WTC11 (cell line): ENCODE measurements at regions not wholly inside any gene's neighbourhood (a gene's known extent, or its start where the extent isn't known, plus 50 kb on each side); places are given as distances from the start of the nearest gene placed in this dataset.

ENCODE experiments used
- ATAC-seq: fragments of 200-7000 bp; cut with Tn5 transposase; 2 replicates; pipeline ENCODE4 v1.10.0; 2021; ENCODE audit warnings: mild to moderate bottlenecking, moderate library complexity
- CTCF ChIA-PET: fragments of 300-600 bp; sonication (Branson Sonifier 250); formaldehyde crosslinking; loops from one replicate; lab custom pipeline; 2021; ENCODE audit warnings: antibody characterized with exemption; lab: Charles Lee
- POLR2A ChIA-PET: fragments of 350-600 bp; sonication (Branson Sonifier 250); formaldehyde crosslinking; loops from one replicate; lab custom pipeline; 2021; ENCODE audit warnings: antibody characterized with exemption; lab: Charles Lee
- DNase-seq: peaks from one replicate; pipeline ENCODE4 v3.0.0; 2021; ENCODE audit warnings: low spot score
- H3K27ac Mint-ChIP-seq: 2 replicates; pipeline ENCODE4 v1.8.0; 2021; ENCODE audit warnings: mixed read lengths
- H3K27me3 Mint-ChIP-seq: 2 replicates; pipeline ENCODE4 v1.8.0; 2021; ENCODE audit warnings: low read depth, mild to moderate bottlenecking, moderate library complexity, mixed read lengths
- H3K36me3 Mint-ChIP-seq: 2 replicates; pipeline ENCODE4 v1.8.0; 2021; ENCODE audit warnings: mixed read lengths
- H3K4me1 Mint-ChIP-seq: 2 replicates; pipeline ENCODE4 v1.8.0; 2022; ENCODE audit warnings: mixed read lengths
- H3K4me3 Mint-ChIP-seq: 2 replicates; pipeline ENCODE4 v1.8.0; 2021; ENCODE audit warnings: mild to moderate bottlenecking, moderate library complexity, mixed read lengths
- H3K9me3 Mint-ChIP-seq: 2 replicates; pipeline ENCODE4 v1.8.0; 2021; ENCODE audit warnings: mixed read lengths
- E2F4 ChIP-seq: sonication (generic); formaldehyde crosslinking; IDR thresholded peaks from 2 replicates; pipeline ENCODE4 v1.8.1; 2022; ENCODE audit warnings: low read depth, mild to moderate bottlenecking, moderate library complexity, missing genetic modification reagents, borderline replicate concordance
- ETV6 ChIP-seq: sonication (generic); formaldehyde crosslinking; IDR thresholded peaks from 2 replicates; pipeline ENCODE4 v1.8.1; 2022; ENCODE audit warnings: mild to moderate bottlenecking, missing genetic modification reagents
- JAZF1 ChIP-seq: fragments of 250-450 bp; sonication (Bioruptor Pico); IDR thresholded peaks from 2 replicates; pipeline ENCODE4 v1.9.0; 2021; ENCODE audit warnings: moderate library complexity, mild to moderate bottlenecking, inconsistent platforms
- KAT7 ChIP-seq: sonication (generic); formaldehyde crosslinking; IDR thresholded peaks from 2 replicates; pipeline ENCODE4 v1.8.1; 2023; ENCODE audit warnings: missing genetic modification reagents, mild to moderate bottlenecking, borderline replicate concordance
- NFYB ChIP-seq: sonication (generic); formaldehyde crosslinking; conservative IDR thresholded peaks from 2 replicates; pipeline ENCODE4 v1.8.0; 2022; ENCODE audit warnings: low read depth, missing genetic modification reagents
- ZBTB21 ChIP-seq: sonication (generic); formaldehyde crosslinking; IDR thresholded peaks from 2 replicates; pipeline ENCODE4 v1.8.1; 2023; ENCODE audit warnings: mild to moderate bottlenecking, missing genetic modification reagents, borderline replicate concordance
- ZNF138 ChIP-seq: sonication (generic); formaldehyde crosslinking; conservative IDR thresholded peaks from 2 replicates; pipeline ENCODE4 v1.8.1; 2022; ENCODE audit warnings: mild to moderate bottlenecking, moderate library complexity, missing genetic modification reagents
- ZNF232 ChIP-seq: sonication (generic); formaldehyde crosslinking; IDR thresholded peaks from 2 replicates; pipeline ENCODE4 v1.8.0; 2022; ENCODE audit warnings: mild to moderate bottlenecking, missing genetic modification reagents
- TF ChIP-seq, protein P1 (sequence below): sonication (generic); formaldehyde crosslinking; IDR thresholded peaks from 2 replicates; pipeline ENCODE4 v1.8.1; 2023; ENCODE audit warnings: mild to moderate bottlenecking, missing genetic modification reagents, borderline replicate concordance
- TF ChIP-seq, protein P2 (sequence below): fragments of 200-600 bp; IDR thresholded peaks from 2 replicates; pipeline ENCODE4 v1.8.0; 2022; ENCODE audit warnings: antibody characterized with exemption

- TF ChIP-seq, protein P1, sequence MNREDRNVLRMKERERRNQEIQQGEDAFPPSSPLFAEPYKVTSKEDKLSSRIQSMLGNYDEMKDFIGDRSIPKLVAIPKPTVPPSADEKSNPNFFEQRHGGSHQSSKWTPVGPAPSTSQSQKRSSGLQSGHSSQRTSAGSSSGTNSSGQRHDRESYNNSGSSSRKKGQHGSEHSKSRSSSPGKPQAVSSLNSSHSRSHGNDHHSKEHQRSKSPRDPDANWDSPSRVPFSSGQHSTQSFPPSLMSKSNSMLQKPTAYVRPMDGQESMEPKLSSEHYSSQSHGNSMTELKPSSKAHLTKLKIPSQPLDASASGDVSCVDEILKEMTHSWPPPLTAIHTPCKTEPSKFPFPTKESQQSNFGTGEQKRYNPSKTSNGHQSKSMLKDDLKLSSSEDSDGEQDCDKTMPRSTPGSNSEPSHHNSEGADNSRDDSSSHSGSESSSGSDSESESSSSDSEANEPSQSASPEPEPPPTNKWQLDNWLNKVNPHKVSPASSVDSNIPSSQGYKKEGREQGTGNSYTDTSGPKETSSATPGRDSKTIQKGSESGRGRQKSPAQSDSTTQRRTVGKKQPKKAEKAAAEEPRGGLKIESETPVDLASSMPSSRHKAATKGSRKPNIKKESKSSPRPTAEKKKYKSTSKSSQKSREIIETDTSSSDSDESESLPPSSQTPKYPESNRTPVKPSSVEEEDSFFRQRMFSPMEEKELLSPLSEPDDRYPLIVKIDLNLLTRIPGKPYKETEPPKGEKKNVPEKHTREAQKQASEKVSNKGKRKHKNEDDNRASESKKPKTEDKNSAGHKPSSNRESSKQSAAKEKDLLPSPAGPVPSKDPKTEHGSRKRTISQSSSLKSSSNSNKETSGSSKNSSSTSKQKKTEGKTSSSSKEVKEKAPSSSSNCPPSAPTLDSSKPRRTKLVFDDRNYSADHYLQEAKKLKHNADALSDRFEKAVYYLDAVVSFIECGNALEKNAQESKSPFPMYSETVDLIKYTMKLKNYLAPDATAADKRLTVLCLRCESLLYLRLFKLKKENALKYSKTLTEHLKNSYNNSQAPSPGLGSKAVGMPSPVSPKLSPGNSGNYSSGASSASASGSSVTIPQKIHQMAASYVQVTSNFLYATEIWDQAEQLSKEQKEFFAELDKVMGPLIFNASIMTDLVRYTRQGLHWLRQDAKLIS (CRISPR knock-in tag), result no peak
- TF ChIP-seq ZBTB21 (CRISPR knock-in tag), result no peak
- TF ChIP-seq NFYB (CRISPR knock-in tag), result no peak
- no peak for TF ChIP-seq ETV6 (CRISPR knock-in tag)
- no peak for TF ChIP-seq JAZF1 (CRISPR knock-in tag)
- no peak for TF ChIP-seq KAT7
- no peak for TF ChIP-seq ZNF232
- no peak for TF ChIP-seq E2F4 (CRISPR knock-in tag)
These were observed 360.9 kb upstream of the ACVR2A start (continued) for GRCh38 chr2:147483911-147484310.

DNA sequence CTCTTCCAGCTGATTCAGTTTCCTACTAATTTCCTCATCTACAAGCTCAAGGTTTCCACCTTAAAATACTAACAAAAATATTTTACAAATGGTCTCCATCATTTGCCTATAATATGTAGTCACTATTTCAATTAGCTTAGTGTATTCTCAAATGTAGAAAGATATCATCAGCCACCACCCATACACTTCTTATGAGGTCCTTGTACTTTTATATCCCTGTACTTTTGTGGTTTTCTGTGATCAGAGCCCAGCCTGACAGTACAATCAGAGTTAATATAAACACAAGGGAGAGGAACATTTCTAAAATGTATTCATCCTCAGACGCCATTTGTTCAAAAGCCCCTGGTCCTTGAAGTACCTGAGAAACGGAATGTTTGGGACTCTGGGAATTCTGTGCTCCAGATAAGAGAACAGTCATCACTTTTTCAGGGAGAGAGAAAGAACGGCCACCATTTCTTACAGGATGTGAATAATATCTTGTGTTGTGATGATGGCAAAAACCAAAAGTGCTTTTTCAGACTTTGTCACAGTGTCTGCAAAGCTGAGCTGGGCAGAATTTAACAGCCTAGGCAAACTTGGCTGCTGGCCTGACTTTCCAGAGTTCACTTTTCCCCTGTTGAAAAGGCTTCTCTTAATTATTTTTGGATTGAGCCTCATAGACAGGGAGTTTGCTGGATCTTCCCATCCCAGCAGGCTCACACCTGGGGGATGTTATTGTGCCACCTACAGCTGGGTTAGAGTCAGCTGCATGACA, 361.7 kb upstream of the ACVR2A start:
- Mint-ChIP-seq H3K27me3 (no peaks in the 10 kb centered on the region; the same call in 1 of the 2 replicates), H3K36me3 (no peaks in the 10 kb centered on the region), H3K4me3 (no peak overlapping the region), H3K4me1 (peaks cover 47% of the 10 kb centered on the region), H3K27ac (no peak overlapping the region), H3K9me3 (no peaks in the 10 kb centered on the region)
- DNase-seq (no peak), ATAC-seq (no peak)
- POLR2A ChIA-PET, result no interaction called here
- no peak for TF ChIP-seq ZNF138 (CRISPR knock-in tag)
- TF ChIP-seq, protein P1 (CRISPR knock-in tag), result no peak
- no peak for TF ChIP-seq JAZF1 (CRISPR knock-in tag)
- TF ChIP-seq, protein P2, sequence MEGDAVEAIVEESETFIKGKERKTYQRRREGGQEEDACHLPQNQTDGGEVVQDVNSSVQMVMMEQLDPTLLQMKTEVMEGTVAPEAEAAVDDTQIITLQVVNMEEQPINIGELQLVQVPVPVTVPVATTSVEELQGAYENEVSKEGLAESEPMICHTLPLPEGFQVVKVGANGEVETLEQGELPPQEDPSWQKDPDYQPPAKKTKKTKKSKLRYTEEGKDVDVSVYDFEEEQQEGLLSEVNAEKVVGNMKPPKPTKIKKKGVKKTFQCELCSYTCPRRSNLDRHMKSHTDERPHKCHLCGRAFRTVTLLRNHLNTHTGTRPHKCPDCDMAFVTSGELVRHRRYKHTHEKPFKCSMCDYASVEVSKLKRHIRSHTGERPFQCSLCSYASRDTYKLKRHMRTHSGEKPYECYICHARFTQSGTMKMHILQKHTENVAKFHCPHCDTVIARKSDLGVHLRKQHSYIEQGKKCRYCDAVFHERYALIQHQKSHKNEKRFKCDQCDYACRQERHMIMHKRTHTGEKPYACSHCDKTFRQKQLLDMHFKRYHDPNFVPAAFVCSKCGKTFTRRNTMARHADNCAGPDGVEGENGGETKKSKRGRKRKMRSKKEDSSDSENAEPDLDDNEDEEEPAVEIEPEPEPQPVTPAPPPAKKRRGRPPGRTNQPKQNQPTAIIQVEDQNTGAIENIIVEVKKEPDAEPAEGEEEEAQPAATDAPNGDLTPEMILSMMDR, result no peak
- CTCF ChIA-PET, result interaction anchor here (0.6 kb wide), 2 partner anchors 199 to 402 kb away, joined by 3 read pairs; no protein-coding TSS in a partner anchor
